BLaER1 (cell line): ENCODE measurements at regions not wholly inside any gene's neighbourhood (a gene's known extent, or its start where the extent isn't known, plus 50 kb on each side); places are given as distances from the start of the nearest gene placed in this dataset.

Source experiments
- H3K27ac ChIP-seq: shearing (Covaris generic); formaldehyde crosslinking; 2 replicates; pipeline ENCODE4 v1.8.1; 2022
- H3K27me3 ChIP-seq: shearing (Covaris generic); formaldehyde crosslinking; 2 replicates; pipeline ENCODE4 v1.8.1; 2022
- H3K36me3 ChIP-seq: shearing (Covaris generic); formaldehyde crosslinking; 2 replicates; pipeline ENCODE4 v1.8.1; 2022
- H3K4me1 ChIP-seq: shearing (Covaris generic); formaldehyde crosslinking; 2 replicates; pipeline ENCODE4 v1.8.1; 2022
- H3K4me2 ChIP-seq: shearing (Covaris generic); formaldehyde crosslinking; 2 replicates; pipeline ENCODE4 v1.8.1; 2022
- H3K4me3 ChIP-seq: shearing (Covaris generic); formaldehyde crosslinking; 2 replicates; pipeline ENCODE4 v1.8.1; 2022
- H3K9ac ChIP-seq: shearing (Covaris generic); formaldehyde crosslinking; 2 replicates; pipeline ENCODE4 v1.8.1; 2022
- H3K9me3 ChIP-seq: shearing (Covaris generic); formaldehyde crosslinking; 2 replicates; pipeline ENCODE4 v1.8.1; 2022
- H4K20me1 ChIP-seq: shearing (Covaris generic); formaldehyde crosslinking; 2 replicates; pipeline ENCODE4 v1.8.1; 2022
- Cebpa-rat ChIP-seq: shearing (Covaris generic); IDR thresholded peaks from 2 replicates; pipeline ENCODE4 v1.8.1; 2022

GRCh38 chr7:49333180-49333881 lies 409.0 kb downstream of the CDC14C start:
- TF ChIP-seq Cebpa-rat = no peak
- Histone ChIP-seq H3K4me2 (peak overlapping the region; percentile 13), H3K36me3 (no peaks in the 10 kb centered on the region), H3K9ac (no peak overlapping the region), H3K4me1 (peaks cover 16% of the 10 kb centered on the region), H3K27me3 (no peaks in the 10 kb centered on the region), H3K27ac (no peak overlapping the region), H3K4me3 (no peak overlapping the region), H4K20me1 (no peaks in the 10 kb centered on the region), H3K9me3 (no peaks in the 10 kb centered on the region)

- no peak overlapping the region for H3K4me2 ChIP-seq
- no peaks in the 10 kb centered on the region for H3K36me3 ChIP-seq
- no peak overlapping the region for H3K27ac ChIP-seq
- no peak overlapping the region for H3K9ac ChIP-seq
- H3K27me3 ChIP-seq = no peaks in the 10 kb centered on the region
- H3K4me1 ChIP-seq = no peaks in the 10 kb centered on the region
- H3K4me3 ChIP-seq = no peak overlapping the region
- no peaks in the 10 kb centered on the region for H4K20me1 ChIP-seq
- H3K9me3 ChIP-seq = no peaks in the 10 kb centered on the region
- no peak for TF ChIP-seq Cebpa-rat
These were observed 417.5 kb downstream of the CDC14C start for GRCh38 chr7:49341849-49342248.

GRCh38 chr7:49344556-49344955 lies 420.2 kb downstream of the CDC14C start:
- no peak overlapping the region for H3K9ac ChIP-seq
- H3K4me2 ChIP-seq = no peak overlapping the region
- no peaks in the 10 kb centered on the region for H3K9me3 ChIP-seq
- H3K27ac ChIP-seq = no peak overlapping the region
- TF ChIP-seq Cebpa-rat = no peak
- H4K20me1 ChIP-seq = no peaks in the 10 kb centered on the region
- H3K27me3 ChIP-seq = no peaks in the 10 kb centered on the region
- H3K4me3 ChIP-seq = no peak overlapping the region
- H3K36me3 ChIP-seq = no peaks in the 10 kb centered on the region
- H3K4me1 ChIP-seq = no peaks in the 10 kb centered on the region

- Histone ChIP-seq H3K9me3 (no peaks in the 10 kb centered on the region), H3K27ac (no peak overlapping the region), H3K9ac (no peak overlapping the region), H3K27me3 (no peaks in the 10 kb centered on the region), H3K36me3 (no peaks in the 10 kb centered on the region), H3K4me1 (no peaks in the 10 kb centered on the region), H3K4me3 (no peak overlapping the region), H3K4me2 (no peak overlapping the region), H4K20me1 (no peaks in the 10 kb centered on the region)
- TF ChIP-seq Cebpa-rat = no peak
These were observed 422.0 kb downstream of the CDC14C start for GRCh38 chr7:49346195-49346899.

- H3K4me3 ChIP-seq = no peak overlapping the region
- no peaks in the 10 kb centered on the region for H3K4me1 ChIP-seq
These were observed 406.4 kb upstream of the VWC2 start for GRCh38 chr7:49367072-49367471.

GRCh38 chr7:49371771-49372170 lies 401.7 kb upstream of the VWC2 start:
- no peak overlapping the region for H3K27ac ChIP-seq
- no peaks in the 10 kb centered on the region for H4K20me1 ChIP-seq
- no peak overlapping the region for H3K4me2 ChIP-seq
- no peaks in the 10 kb centered on the region for H3K36me3 ChIP-seq
- no peaks in the 10 kb centered on the region for H3K27me3 ChIP-seq
- no peak overlapping the region for H3K9ac ChIP-seq
- TF ChIP-seq Cebpa-rat = no peak
- no peaks in the 10 kb centered on the region for H3K4me1 ChIP-seq
- no peak overlapping the region for H3K4me3 ChIP-seq
- no peaks in the 10 kb centered on the region for H3K9me3 ChIP-seq

More at GRCh38 chr7:49367072-49367471, 406.4 kb upstream of the VWC2 start:
- H3K27ac ChIP-seq = no peak overlapping the region
- H3K9ac ChIP-seq = no peak overlapping the region
- TF ChIP-seq Cebpa-rat = no peak
- H3K27me3 ChIP-seq = no peaks in the 10 kb centered on the region
- H3K36me3 ChIP-seq = no peaks in the 10 kb centered on the region
- no peak overlapping the region for H3K4me2 ChIP-seq
- H3K9me3 ChIP-seq = no peaks in the 10 kb centered on the region
- H4K20me1 ChIP-seq = no peaks in the 10 kb centered on the region

- no peak for TF ChIP-seq Cebpa-rat
- no peaks in the 10 kb centered on the region for H3K9me3 ChIP-seq
- no peak overlapping the region for H3K27ac ChIP-seq
- H3K9ac ChIP-seq = no peak overlapping the region
- H3K4me3 ChIP-seq = no peak overlapping the region
- no peaks in the 10 kb centered on the region for H3K36me3 ChIP-seq
- no peaks in the 10 kb centered on the region for H3K27me3 ChIP-seq
- H3K4me1 ChIP-seq = no peaks in the 10 kb centered on the region
- no peak overlapping the region for H3K4me2 ChIP-seq
- H4K20me1 ChIP-seq = no peaks in the 10 kb centered on the region
These were observed 396.5 kb upstream of the VWC2 start for GRCh38 chr7:49376817-49377375.

- Histone ChIP-seq H3K27me3 (no peaks in the 10 kb centered on the region), H3K4me1 (no peaks in the 10 kb centered on the region), H3K9me3 (peaks cover 8% of the 10 kb centered on the region), H4K20me1 (no peaks in the 10 kb centered on the region), H3K4me2 (no peak overlapping the region), H3K27ac (no peak overlapping the region), H3K9ac (no peak overlapping the region), H3K4me3 (no peak overlapping the region), H3K36me3 (no peaks in the 10 kb centered on the region)
- no peak for TF ChIP-seq Cebpa-rat
These were observed 386.6 kb upstream of the VWC2 start for GRCh38 chr7:49386792-49387191.

- no peak overlapping the region for H3K9ac ChIP-seq
- TF ChIP-seq Cebpa-rat = no peak
- peaks cover 8% of the 10 kb centered on the region for H3K9me3 ChIP-seq
- H3K27ac ChIP-seq = no peak overlapping the region
- H3K27me3 ChIP-seq = no peaks in the 10 kb centered on the region
- H3K4me2 ChIP-seq = no peak overlapping the region
- H3K36me3 ChIP-seq = no peaks in the 10 kb centered on the region
- no peaks in the 10 kb centered on the region for H4K20me1 ChIP-seq
- no peak overlapping the region for H3K4me3 ChIP-seq
- no peaks in the 10 kb centered on the region for H3K4me1 ChIP-seq
These were observed 383.5 kb upstream of the VWC2 start for GRCh38 chr7:49389871-49390479.

- no peaks in the 10 kb centered on the region for H4K20me1 ChIP-seq
- no peaks in the 10 kb centered on the region for H3K27me3 ChIP-seq
- H3K4me3 ChIP-seq = no peak overlapping the region
- no peak for TF ChIP-seq Cebpa-rat
- no peak overlapping the region for H3K4me2 ChIP-seq
- H3K27ac ChIP-seq = no peak overlapping the region
- no peaks in the 10 kb centered on the region for H3K9me3 ChIP-seq
- no peaks in the 10 kb centered on the region for H3K36me3 ChIP-seq
- H3K4me1 ChIP-seq = no peaks in the 10 kb centered on the region
- no peak overlapping the region for H3K9ac ChIP-seq
These were observed 377.2 kb upstream of the VWC2 start for GRCh38 chr7:49396229-49396628.
